ENCODE measurements at regions not wholly inside any gene's neighbourhood (a gene's known extent, or its start where the extent isn't known, plus 50 kb on each side); places are given as distances from the start of the nearest gene placed in this dataset.

GRCh38 chr6:148238713-148239112 is 103.9 kb upstream of the SASH1 start:
- H3K27ac ChIP-seq = peak overlapping the region in 3 of 10 donors; percentile 72 to 79 (median 73)
- no peaks in the 10 kb centered on the region for H3K36me3 ChIP-seq
- H3K9me3 ChIP-seq = no peaks in the 10 kb centered on the region
- H3K4me3 ChIP-seq = no peak overlapping the region
- 79 to 80% methylated on average over 7 of the region's 7 CpGs for WGBS, 2 donors
- no peak for TF ChIP-seq CTCF (IDR thresholded peaks at IDR 0.05)
- peaks cover 3 to 51% (median 29%) of the 10 kb centered on the region in 9 donors for H3K4me1 ChIP-seq
- intact Hi-C loops (cut with DNase I) = no loop called here
- DNase-seq = no peak
- H3K27me3 ChIP-seq = no peaks in the 10 kb centered on the region
- peak in 2 of 8 donors; percentile 50 to 69 for ATAC-seq

- Histone ChIP-seq H3K27me3 (no peaks in the 10 kb centered on the region), H3K27ac (peak overlapping the region in 4 of 10 donors; percentile 61 to 79 (median 72)), H3K9me3 (no peaks in the 10 kb centered on the region), H3K4me3 (no peak overlapping the region), H3K36me3 (no peaks in the 10 kb centered on the region), H3K4me1 (peaks cover 3 to 56% (median 29%) of the 10 kb centered on the region in 9 donors)
- no peak for TF ChIP-seq CTCF (IDR thresholded peaks at IDR 0.05)
- intact Hi-C loops (cut with DNase I) = no loop called here
- DNase-seq (no peak), ATAC-seq (peak in 2 of 8 donors; percentile 34 to 56)
- WGBS, 2 donors = 53 to 67% methylated on average over 5 of the region's 5 CpGs
Observed at GRCh38 chr6:148239215-148239614, 103.4 kb upstream of the SASH1 start.

GRCh38 chr6:148239801-148240460 is 102.7 kb upstream of the SASH1 start:
- no peaks in the 10 kb centered on the region for H3K36me3 ChIP-seq
- H3K27ac ChIP-seq = peak overlapping the region in 9 of 10 donors; percentile 3 to 79 (median 62)
- 61 to 63% methylated on average over 6 of the region's 6 CpGs for WGBS, 2 donors
- no peaks in the 10 kb centered on the region for H3K27me3 ChIP-seq
- H3K9me3 ChIP-seq = no peaks in the 10 kb centered on the region
- peaks cover 3 to 61% (median 30%) of the 10 kb centered on the region in 9 donors for H3K4me1 ChIP-seq
- ATAC-seq (peak in 7 of 8 donors; percentile 5 to 55 (median 15)), DNase-seq (no peak)
- TF ChIP-seq CTCF (IDR thresholded peaks at IDR 0.05) = no peak
- intact Hi-C loops (cut with DNase I) = loop anchor here in 1 of 10 donors (10.0 kb wide), 2 partner anchors 225 to 735 kb away; partner anchors contain the start of gene SAMD5
- no peak overlapping the region for H3K4me3 ChIP-seq

- Histone ChIP-seq H3K4me1 (peaks cover 3 to 66% (median 35%) of the 10 kb centered on the region in 9 donors), H3K27me3 (no peaks in the 10 kb centered on the region), H3K36me3 (no peaks in the 10 kb centered on the region), H3K27ac (peak overlapping the region in 9 of 10 donors; percentile 3 to 79 (median 62)), H3K4me3 (no peak overlapping the region), H3K9me3 (no peaks in the 10 kb centered on the region)
- 61 to 71% methylated on average over 6 of the region's 6 CpGs for WGBS, 2 donors
- intact Hi-C loops (cut with DNase I) = loop anchor here in 1 of 10 donors (10.0 kb wide), 2 partner anchors 224 to 736 kb away; partner anchors contain the start of gene SAMD5
- peak in 7 of 8 donors; percentile 34 to 60 (median 48) for ATAC-seq
- no peak for TF ChIP-seq CTCF (IDR thresholded peaks at IDR 0.05)
- DNase-seq = peak; percentile 25 to 43
Observed at GRCh38 chr6:148240461-148240840, 102.2 kb upstream of the SASH1 start.

All from heart right ventricle (tissue), 16 donors.